PC-9 (cell line): ENCODE measurements at regions not wholly inside any gene's neighbourhood (a gene's known extent, or its start where the extent isn't known, plus 50 kb on each side); places are given as distances from the start of the nearest gene placed in this dataset.

ENCODE experiments used
- BruUV-seq: library from RNA; stranded (reverse); fragments of 400-500 nt; replicated peaks from 2 replicates; lab custom pipeline; 2021; lab: Mats Ljungman, UMichigan
- CTCF ChIA-PET: fragments of 300-600 bp; sonication (Branson Sonifier 250); formaldehyde crosslinking; loops from one replicate; lab custom pipeline; 2022; ENCODE audit warnings: antibody characterized with exemption; lab: Charles Lee
- POLR2A ChIA-PET: fragments of 300-600 bp; sonication (Branson Sonifier 250); formaldehyde crosslinking; loops from one replicate; lab custom pipeline; 2022; ENCODE audit warnings: antibody characterized with exemption; ENCODE audit not compliant: unreplicated experiment; lab: Charles Lee
- DNase-seq, 2 experiments: peaks; one replicate each; pipeline versions ENCODE4 v3.0.0 to v3.0.0-alpha.2; 2015 to 2022; ENCODE audit warnings: mixed read lengths in 1 of 2
- H2AFZ ChIP-seq: fragments of 200-600 bp; sonication (generic); 2 replicates; pipeline ENCODE4 v1.8.1; 2017; ENCODE audit warnings: antibody characterized with exemption
- H3F3A ChIP-seq: fragments of 200-600 bp; sonication (generic); 2 replicates; pipeline ENCODE4 v1.8.1; 2017; ENCODE audit warnings: antibody characterized with exemption, mild to moderate bottlenecking, low read depth; ENCODE audit not compliant: insufficient read depth
- H3K27ac ChIP-seq: fragments of 200-600 bp; sonication (generic); 2 replicates; pipeline ENCODE4 v1.6.1; 2016; ENCODE audit warnings: mixed run types
- H3K27me3 ChIP-seq: fragments of 200-600 bp; sonication (generic); 2 replicates; pipeline ENCODE4 v1.6.1; 2016; ENCODE audit warnings: low read depth, mixed run types; ENCODE audit not compliant: insufficient read depth
- H3K36me3 ChIP-seq: fragments of 200-600 bp; sonication (generic); 2 replicates; pipeline ENCODE4 v1.6.1; 2016; ENCODE audit warnings: low read depth, mixed run types
- H3K4me1 ChIP-seq: fragments of 200-600 bp; sonication (generic); replicated peaks from 2 replicates; pipeline ENCODE4 v1.6.1; 2016; ENCODE audit warnings: mixed run types; ENCODE audit not compliant: insufficient read depth
- H3K4me2 ChIP-seq: fragments of 200-600 bp; sonication (generic); 2 replicates; pipeline ENCODE4 v1.6.1; 2017; ENCODE audit warnings: mixed run types
- H3K4me3 ChIP-seq: fragments of 200-600 bp; sonication (generic); 2 replicates; pipeline ENCODE4 v1.6.1; 2016; ENCODE audit warnings: mixed run types
- H3K79me2 ChIP-seq: fragments of 200-600 bp; sonication (generic); 2 replicates; pipeline ENCODE4 v1.6.1; 2017; ENCODE audit warnings: low read depth, mixed run types
- H3K9me2 ChIP-seq: fragments of 200-600 bp; sonication (generic); 2 replicates; pipeline ENCODE4 v1.8.1; 2017; ENCODE audit warnings: mild to moderate bottlenecking; ENCODE audit not compliant: insufficient read depth
- H3K9me3 ChIP-seq: fragments of 200-600 bp; sonication (generic); 2 replicates; pipeline ENCODE4 v1.8.1; 2016; ENCODE audit warnings: low read depth; ENCODE audit not compliant: insufficient read depth
- H4K20me1 ChIP-seq: fragments of 200-600 bp; sonication (generic); 2 replicates; pipeline ENCODE4 v1.8.1; 2017; ENCODE audit not compliant: insufficient read depth
- CTCF ChIP-seq: fragments of 200-600 bp; sonication (generic); conservative IDR thresholded peaks from 2 replicates; pipeline ENCODE4 v1.6.1; 2017; ENCODE audit warnings: mixed run types, antibody characterized with exemption, mild to moderate bottlenecking, moderate library complexity
- EZH2 ChIP-seq: fragments of 200-600 bp; sonication (generic); IDR thresholded peaks from 2 replicates; pipeline ENCODE4 v1.8.0; 2017; ENCODE audit warnings: antibody characterized with exemption, low read depth
- intact Hi-C: fragments of 100-400 bp; cut with micrococcal nuclease; formaldehyde crosslinking; loops from one replicate; pipeline ENCODE4 v1.10.0; 2022; ENCODE audit not compliant: unreplicated experiment

GRCh38 chr16:14369734-14370598, 260.1 kb downstream of the PARN start:
- ChIA-PET POLR2A (no interaction called here), CTCF (no interaction called here)
- Histone ChIP-seq H3K4me2 (no peak overlapping the region), H3K9me2 (no peaks in the 10 kb centered on the region), H3K36me3 (no peaks in the 10 kb centered on the region), H3K79me2 (no peaks in the 10 kb centered on the region), H3K4me1 (peaks cover 21% of the 10 kb centered on the region), H3K4me3 (no peak overlapping the region), H3K27ac (no peak overlapping the region), H2AFZ (no peak overlapping the region), H3F3A (peaks cover 9% of the 10 kb centered on the region; the same call in 1 of the 2 replicates), H3K27me3 (no peaks in the 10 kb centered on the region), H4K20me1 (no peaks in the 10 kb centered on the region), H3K9me3 (no peaks in the 10 kb centered on the region)
- TF ChIP-seq EZH2, result no peak
- TF ChIP-seq CTCF, result no peak
- intact Hi-C loops, result no loop called here
- peak in 1 of 2 experiments; percentile 64 for DNase-seq
- BruUV-seq, result no TSS peak

DNA sequence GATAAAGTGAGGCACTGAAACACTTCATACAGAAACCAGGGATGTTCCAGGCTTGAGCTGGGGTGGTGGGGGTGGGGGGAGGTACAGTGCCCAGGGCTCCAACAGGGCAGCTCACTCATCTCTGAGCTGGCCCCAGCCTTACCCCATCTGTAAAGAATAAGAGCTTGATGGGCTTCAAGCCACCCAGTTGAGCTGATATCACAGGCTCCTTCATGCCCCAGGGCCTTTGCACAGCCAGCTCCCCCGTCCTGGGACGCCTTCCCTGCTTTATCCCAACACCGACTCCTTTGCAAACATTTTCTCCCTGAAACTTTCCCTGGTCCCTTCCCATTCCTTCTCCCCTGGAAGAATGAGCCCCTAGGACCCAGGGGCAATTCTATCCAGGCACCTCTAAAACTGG, 261.7 kb downstream of the PARN start:
- H3K79me2 ChIP-seq, result no peaks in the 10 kb centered on the region
- no peak overlapping the region for H3K4me2 ChIP-seq
- TF ChIP-seq CTCF, result no peak
- no peak overlapping the region for H2AFZ ChIP-seq
- H4K20me1 ChIP-seq, result no peaks in the 10 kb centered on the region
- ChIA-PET CTCF (interaction anchor here (0.6 kb wide), 1 partner anchor 44 kb away, joined by 6 read pairs; no protein-coding TSS in a partner anchor), POLR2A (interaction anchor here (0.6 kb wide), 1 partner anchor 41 kb away, joined by 3 read pairs; no protein-coding TSS in a partner anchor)
- H3K9me2 ChIP-seq, result no peaks in the 10 kb centered on the region
- peaks cover 26% of the 10 kb centered on the region for H3K4me1 ChIP-seq
- H3K4me3 ChIP-seq, result no peak overlapping the region
- no peaks in the 10 kb centered on the region for H3K27me3 ChIP-seq
- intact Hi-C loops, result no loop called here
- no peaks in the 10 kb centered on the region for H3K36me3 ChIP-seq
- peaks cover 23% of the 10 kb centered on the region for H3F3A ChIP-seq
- no peak for DNase-seq
- no TSS peak for BruUV-seq
- no peak overlapping the region for H3K27ac ChIP-seq
- H3K9me3 ChIP-seq, result no peaks in the 10 kb centered on the region

GRCh38 chr16:14366974-14367707, 262.9 kb downstream of the PARN start:
- Histone ChIP-seq H3K9me3 (no peaks in the 10 kb centered on the region), H3K9me2 (no peaks in the 10 kb centered on the region), H3K4me2 (no peak overlapping the region), H3K36me3 (no peaks in the 10 kb centered on the region), H4K20me1 (no peaks in the 10 kb centered on the region), H3F3A (peaks cover 32% of the 10 kb centered on the region), H2AFZ (no peak overlapping the region), H3K4me3 (no peak overlapping the region), H3K4me1 (peaks cover 34% of the 10 kb centered on the region), H3K79me2 (no peaks in the 10 kb centered on the region), H3K27me3 (no peaks in the 10 kb centered on the region), H3K27ac (no peak overlapping the region)
- POLR2A ChIA-PET, result no interaction called here
- no TSS peak for BruUV-seq
- CTCF ChIA-PET, result interaction anchor here (0.6 kb wide), 1 partner anchor 21 kb away, joined by 3 read pairs; no protein-coding TSS in a partner anchor
- DNase-seq, result no peak
- TF ChIP-seq CTCF (no peak), EZH2 (no peak)
- intact Hi-C loops, result no loop called here
